GM18519 (cell line): ENCODE measurements at regions not wholly inside any gene's neighbourhood (a gene's known extent, or its start where the extent isn't known, plus 50 kb on each side); places are given as distances from the start of the nearest gene placed in this dataset.

Experiments
- ATAC-seq: cut with Tn5 transposase; IDR thresholded peaks from one replicate; pipeline ENCODE4 v1.9.1; 2021; ENCODE audit warnings: mild to moderate bottlenecking, moderate library complexity; ENCODE audit not compliant: unreplicated experiment, low FRiP score

DNA sequence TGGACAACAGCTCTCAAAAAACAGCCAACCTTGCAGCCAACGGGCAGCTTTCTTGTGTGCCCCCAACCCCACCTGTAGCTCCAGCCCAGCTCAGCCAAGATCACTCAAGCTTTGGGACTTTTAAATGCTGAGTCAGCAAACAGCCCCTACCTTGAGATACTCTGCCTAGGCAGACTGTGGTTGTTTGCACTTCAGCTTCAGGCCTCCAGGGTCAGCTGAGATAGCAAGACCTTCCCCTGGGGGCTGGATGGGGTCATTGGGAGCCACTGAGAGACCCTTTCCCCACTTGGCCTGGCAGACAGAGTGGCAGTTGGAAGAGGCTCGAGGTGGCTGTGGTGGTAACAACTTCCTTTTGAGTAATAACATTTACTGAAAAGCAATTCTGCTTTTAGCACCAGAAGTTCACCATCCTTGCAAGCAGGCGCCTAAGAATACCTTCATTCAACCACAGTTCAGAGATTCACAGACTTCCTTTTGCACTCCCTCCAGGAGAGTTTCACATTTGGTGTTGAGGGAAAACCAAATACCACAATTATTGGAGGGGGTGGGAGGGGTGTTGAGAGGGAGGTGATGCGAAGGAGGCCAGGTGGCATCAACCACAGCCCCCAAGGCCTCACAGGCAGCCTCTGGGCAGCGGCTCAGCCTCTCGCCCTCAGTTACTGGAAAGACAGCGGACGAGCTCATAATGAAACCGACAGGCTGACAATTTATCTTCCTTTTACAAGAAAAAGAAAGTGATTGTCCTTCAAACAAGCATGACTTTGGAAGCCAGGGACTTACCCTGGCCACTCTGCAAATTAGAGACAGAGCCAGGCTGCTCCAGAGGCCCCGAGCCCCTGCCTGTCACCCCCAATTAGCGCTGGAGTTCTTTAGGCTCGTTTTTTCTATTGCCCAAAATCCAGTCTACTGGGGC, 148.1 kb downstream of the CEBPB start:
- no peak for ATAC-seq

GRCh38 chr20:50339466-50339901, 148.9 kb downstream of the CEBPB start:
- no peak for ATAC-seq

GRCh38 chr20:50340541-50340940, 149.9 kb downstream of the CEBPB start:
- no peak for ATAC-seq

DNA sequence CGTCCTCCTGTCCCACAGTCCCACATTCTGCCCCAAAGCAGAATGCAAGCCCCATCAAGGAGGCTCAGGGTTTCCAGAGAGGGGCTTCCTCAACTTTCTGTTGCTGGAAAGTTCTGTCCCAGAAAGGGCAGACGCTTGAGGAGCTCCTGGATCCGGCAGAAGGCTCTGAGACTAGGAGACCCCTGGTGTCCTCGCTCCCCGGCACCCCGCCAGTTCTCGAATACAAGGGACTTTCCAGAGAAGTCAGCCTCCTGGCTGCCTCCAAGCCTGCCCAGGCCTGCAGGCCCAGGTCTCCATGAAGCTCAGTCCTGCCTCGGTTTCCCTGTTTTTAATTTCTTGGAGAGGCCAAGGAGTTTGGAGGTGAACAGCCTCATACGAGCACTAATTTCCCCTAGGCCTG, 150.4 kb downstream of the CEBPB start:
- ATAC-seq: no peak

DNA sequence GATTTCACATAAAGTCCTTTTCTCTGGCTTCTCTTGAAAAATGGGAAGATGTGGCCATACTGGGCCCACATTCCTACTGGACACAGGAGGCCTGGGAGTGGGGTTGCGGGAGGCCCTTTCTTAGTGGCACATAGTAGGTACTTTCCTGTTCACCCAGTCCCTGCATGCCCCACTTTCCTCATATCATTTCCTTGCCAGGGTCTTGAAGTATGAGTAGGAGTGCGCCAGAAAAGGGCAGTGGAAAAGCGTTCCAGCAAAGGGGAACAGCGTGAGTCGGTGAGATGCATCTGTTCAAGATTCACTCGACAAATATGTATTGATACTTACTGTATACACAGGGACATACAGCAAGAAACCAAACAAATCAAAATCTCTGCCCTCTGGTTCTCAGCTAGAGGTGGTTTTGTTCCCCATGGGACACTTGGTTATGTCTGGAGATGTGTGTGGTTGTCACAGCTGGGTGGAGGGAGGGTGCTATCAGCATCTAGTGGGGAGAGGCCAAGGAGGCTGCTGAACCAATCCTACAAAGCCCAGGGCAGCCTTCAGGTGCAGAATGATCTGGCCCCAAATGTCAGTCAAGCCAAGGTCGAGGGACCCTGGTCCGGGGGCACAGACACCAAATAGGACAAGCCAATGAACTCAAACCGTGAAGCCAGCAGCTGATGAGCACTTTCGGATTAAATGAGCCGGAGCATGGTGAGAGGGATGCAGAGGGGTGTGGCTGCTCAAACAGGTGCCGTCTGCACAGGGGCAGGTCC, 151.4 kb downstream of the CEBPB start:
- ATAC-seq: no peak

- no peak for ATAC-seq
Observed at GRCh38 chr20:50342638-50343102, 152.0 kb downstream of the CEBPB start.

GRCh38 chr20:50343125-50343489, 152.5 kb downstream of the CEBPB start:
- ATAC-seq: no peak

DNA sequence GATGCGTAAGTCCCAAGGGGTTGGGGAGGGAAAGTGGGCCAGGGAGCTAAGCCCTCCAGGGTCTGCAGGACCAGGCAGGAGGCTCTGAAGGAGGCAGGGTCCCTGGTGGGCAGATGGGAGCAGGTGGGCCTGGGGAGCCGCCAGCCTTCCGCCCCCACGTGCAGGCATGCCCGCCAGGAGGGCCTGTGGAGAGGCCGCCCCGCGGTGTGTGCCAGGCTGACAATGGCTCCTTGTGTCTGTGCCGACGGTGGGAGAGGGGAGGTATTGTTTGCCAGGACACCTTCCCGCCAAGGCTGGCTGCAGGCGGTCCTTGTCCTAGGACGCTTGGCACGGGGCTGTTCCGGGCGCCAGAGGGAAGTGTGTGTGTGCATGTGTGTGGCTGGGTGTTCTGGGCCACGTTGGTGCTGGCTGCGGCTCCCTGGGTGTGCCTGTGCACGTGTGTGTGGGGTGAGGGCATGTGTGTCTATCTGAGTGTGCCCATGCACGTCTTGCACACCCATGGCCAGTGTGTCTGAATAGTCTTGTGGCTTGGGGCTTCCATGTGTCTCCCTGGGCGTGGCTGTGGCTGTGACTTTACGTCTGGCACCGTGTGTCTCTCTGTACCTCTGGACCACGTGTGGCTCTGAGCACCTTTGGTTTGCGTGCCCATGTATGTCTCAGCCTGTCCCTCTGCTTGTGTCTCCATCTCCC, 153.0 kb downstream of the CEBPB start:
- ATAC-seq: no peak

- ATAC-seq: no peak
Observed at GRCh38 chr20:50344232-50345071, 153.8 kb downstream of the CEBPB start.

DNA sequence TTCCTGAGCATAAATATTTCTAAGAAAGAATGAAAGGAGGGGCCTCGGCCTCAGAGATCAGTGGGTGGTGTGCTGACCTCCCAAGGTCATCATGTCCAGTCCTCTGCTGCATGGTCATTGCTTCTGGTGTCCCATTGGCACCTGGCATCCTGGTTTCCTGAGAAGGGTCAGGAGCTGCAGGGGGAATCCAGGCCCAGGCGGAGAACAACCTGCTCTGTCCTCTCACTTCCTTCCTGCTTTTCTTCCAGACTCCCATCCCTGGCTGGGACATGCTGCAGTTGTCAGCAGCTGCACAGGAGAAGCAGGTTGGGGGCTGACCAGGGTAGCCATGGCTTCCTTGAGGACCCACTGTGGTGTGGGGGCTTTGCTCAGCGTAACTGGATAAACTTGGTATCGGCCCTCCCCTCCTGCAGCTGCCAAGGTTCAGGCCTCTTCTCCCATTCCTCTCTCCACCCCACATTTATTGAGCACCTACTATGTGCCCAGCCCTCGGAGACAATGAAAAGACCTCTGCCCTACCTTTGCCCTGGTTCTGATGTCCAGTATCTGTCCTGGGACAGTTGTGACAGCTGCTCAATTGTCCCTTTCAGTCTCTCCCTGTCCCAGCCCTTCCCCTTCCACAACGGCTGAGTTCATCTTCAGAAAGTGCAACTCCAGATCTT, 155.2 kb downstream of the CEBPB start:
- no peak for ATAC-seq

DNA sequence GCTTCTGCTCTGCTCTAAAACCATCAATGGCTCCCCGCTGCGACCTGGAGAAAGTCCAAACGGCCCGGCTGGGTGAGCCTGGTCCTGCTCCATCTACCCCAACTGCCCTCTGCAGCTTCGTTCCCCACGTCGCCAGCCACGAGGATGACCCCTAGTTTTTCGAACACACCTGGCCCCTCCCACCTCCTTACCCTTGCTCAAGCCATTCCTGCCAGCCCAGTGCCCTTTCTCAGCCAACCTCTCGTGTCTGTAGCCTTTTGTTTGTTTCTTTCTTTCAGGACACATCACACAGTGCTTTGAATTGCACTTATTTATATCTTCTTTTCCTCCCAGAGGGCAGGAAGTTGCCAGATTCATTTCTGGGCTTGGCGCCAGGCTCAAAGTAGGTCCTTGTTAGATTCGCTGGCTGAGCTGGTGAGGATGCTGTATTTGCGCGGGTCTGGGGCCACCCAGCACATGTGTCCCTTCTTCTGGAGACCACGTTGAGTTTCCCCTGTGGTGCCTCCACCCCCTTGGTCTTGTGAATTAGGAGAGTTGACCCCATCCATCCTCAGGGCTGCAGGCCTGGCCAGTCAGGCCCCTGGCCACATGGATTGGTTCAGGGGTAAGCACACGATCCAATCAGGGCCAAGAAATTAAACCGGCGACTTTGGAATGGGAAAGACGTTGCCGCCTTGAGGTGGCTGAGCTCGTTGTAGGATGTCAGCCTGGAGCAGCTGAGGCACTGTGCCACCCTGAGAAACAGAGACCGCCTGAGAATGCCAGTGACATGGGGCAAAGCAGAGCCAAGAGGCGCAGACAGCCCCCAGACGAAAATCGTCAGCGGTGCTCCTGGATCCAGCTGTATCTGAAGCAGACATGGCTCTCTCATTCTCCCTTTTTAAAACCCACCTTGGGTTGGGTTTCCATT, 156.0 kb downstream of the CEBPB start:
- no peak for ATAC-seq

DNA sequence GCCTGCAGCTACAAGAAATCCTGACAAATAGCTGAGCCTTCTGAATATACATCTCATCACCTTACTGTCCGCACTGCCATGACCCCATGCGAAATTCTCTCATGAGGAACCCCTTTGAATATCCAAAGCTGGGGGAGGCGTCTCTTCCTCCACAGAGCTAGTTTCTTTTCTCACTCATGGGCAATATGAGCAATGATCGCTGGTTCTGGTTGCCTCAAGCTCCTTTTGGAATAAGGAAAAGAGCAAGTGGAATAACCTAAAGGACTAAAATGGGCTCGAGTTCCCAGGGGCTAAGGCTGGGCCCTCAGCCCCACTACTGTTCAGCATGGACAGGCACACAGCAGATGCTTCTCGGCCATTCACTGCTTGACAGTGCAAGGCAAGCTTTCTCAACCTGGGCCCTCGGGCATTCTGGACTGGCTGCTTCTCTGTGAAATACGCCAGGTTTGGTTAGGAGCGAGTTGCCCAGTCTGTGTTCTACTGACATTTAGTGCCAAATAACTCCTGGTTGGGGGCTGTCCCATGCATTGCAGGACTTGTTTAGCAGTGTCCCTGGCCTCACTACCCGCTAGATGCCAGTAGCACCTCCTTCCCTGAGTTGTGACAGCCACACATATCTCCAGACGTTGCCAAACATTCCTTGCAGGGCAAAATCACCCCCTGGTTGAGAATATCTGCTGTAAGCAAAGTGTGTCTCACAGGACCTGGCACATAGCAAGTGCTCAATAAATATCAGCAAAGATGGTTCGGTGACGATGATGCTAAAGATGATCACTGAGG, 156.8 kb downstream of the CEBPB start:
- no peak for ATAC-seq

GRCh38 chr20:50348096-50348495, 157.5 kb downstream of the CEBPB start:
- ATAC-seq: no peak

GRCh38 chr20:50350510-50351249, 159.5 kb upstream of the PTPN1 start:
- ATAC-seq: no peak

DNA sequence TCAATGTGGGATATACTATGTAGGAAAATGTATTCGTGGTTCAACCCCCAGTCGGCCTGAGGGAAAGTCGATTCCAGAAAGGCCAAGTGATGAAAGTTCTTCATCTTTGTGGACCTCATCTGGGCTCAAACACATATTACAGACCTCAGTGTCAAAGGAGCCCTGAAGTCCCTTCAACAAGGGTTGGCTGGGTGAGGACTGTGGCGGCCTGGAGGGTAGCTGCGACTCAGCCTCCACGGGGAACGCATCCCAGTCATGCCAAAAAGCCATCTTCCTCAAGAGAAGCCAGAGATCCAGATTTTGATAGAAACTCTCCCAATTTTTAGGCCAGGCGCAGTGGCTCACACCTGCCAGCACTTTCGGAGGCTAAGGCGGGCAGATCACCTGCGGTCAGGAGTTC, 158.6 kb upstream of the PTPN1 start:
- no peak for ATAC-seq

DNA sequence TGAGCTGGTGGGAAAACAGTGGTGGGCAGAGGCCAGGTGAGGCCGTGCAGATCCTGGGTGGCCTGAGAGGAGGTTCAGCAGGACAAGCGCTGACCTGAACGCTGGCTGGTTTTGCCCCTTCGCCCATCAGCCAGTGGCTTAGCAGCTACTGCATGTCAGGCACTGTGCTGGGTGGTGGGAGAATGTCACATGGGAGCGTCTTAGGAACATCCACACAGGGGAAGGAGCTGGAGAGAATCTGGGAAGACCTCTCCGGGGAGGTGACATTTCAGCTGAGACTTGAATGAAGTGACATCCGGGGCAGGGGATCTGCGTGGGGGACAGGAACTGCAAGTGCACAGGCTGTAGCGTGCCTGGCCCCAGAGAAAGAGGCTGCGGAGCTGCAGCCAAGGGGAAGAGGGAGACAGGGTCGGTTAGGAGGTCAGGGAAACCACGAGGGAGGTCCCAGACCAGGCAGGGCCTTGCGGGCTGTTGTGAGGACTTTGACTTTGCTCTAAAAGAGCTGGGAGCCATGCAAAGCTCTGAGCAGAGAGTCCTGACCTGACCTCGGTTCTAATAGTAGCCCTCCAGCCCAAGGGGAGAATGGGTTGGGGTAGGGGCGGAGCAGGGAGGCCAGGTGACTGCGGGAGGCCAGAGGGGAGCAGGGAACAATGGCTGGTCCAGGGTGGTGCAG, 156.8 kb upstream of the PTPN1 start:
- no peak for ATAC-seq
